MM.1S (cell line): ENCODE measurements at regions not wholly inside any gene's neighbourhood (a gene's known extent, or its start where the extent isn't known, plus 50 kb on each side); places are given as distances from the start of the nearest gene placed in this dataset.

Experiments used
- CTCF ChIP-seq: fragments of 300-600 bp; sonication (generic); IDR thresholded peaks from 2 replicates; pipeline ENCODE4 v1.5.1; 2016; ENCODE audit warnings: antibody characterized with exemption, low read length, mixed read lengths
- EZH2 ChIP-seq: fragments of 300-600 bp; sonication (generic); optimal IDR thresholded peaks from 2 replicates; pipeline ENCODE3; 2017; ENCODE audit warnings: low read depth, mild to moderate bottlenecking, antibody characterized with exemption, low read length, mixed read lengths

DNA sequence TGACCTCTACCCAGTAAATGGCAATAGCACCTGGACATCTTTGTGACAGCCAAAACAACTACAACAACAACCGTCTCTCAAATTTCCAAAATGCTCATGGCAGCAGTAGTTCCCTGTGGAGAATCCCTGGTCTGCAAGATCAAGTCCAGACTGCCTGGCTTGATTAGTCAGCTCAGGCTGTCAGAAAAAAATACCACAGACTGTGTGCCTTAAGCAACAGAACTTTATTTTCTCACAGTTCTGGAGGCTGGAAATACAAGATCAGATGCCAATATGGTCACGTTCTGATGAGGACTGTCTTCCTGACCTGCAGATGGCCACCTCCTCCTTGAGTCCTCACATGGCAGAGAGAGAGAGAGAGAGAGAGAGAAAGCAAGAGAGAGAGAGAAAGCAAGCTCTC, 52.3 kb upstream of the MOCS2 start:
- TF ChIP-seq CTCF, result no peak
- no peak for TF ChIP-seq EZH2
